ENCODE measurements at regions not wholly inside any gene's neighbourhood (a gene's known extent, or its start where the extent isn't known, plus 50 kb on each side); places are given as distances from the start of the nearest gene placed in this dataset.

GRCh38 chr7:3133811-3134385, 90.2 kb upstream of the CARD11 start:
- no peak for TF ChIP-seq CTCF (IDR thresholded peaks at IDR 0.05; ENCODE audit: low read depth, low read length, poor library complexity, severe bottlenecking)
- TF ChIP-seq EZH2phosphoT487 (IDR thresholded peaks at IDR 0.05; ENCODE audit: borderline replicate concordance, low read length), result no peak
